NCI-H510A (cell line): ENCODE measurements at regions not wholly inside any gene's neighbourhood (a gene's known extent, or its start where the extent isn't known, plus 50 kb on each side); places are given as distances from the start of the nearest gene placed in this dataset.

ENCODE experiments used
- DNase-seq: peaks from one replicate; lab custom pipeline; 2025; lab: John Stamatoyannopoulos, UW

GRCh38 chrX:8869812-8870211, 68.6 kb upstream of the FAM9A start:
- no peak for DNase-seq

- no peak for DNase-seq
Observed at GRCh38 chrX:8868906-8869305, 67.7 kb upstream of the FAM9A start.

GRCh38 chrX:8868070-8868773, 67.0 kb upstream of the FAM9A start:
- DNase-seq, result no peak

- no peak for DNase-seq
Observed at GRCh38 chrX:8867406-8867805, 66.2 kb upstream of the FAM9A start.

- no peak for DNase-seq
Observed at GRCh38 chrX:8864161-8864560, 63.0 kb upstream of the FAM9A start.

GRCh38 chrX:8861908-8862307, 60.7 kb upstream of the FAM9A start:
- DNase-seq, result no peak

- no peak for DNase-seq
Observed at GRCh38 chrX:8851231-8851886, 50.2 kb upstream of the FAM9A start.
